Cardiac muscle cell (in vitro differentiated cells and primary cell): ENCODE measurements at regions not wholly inside any gene's neighbourhood (a gene's known extent, or its start where the extent isn't known, plus 50 kb on each side); places are given as distances from the start of the nearest gene placed in this dataset.

Experiments
- DNase-seq, 2 donors: peaks; one replicate each; pipeline versions ENCODE4 v3.0.0 to v3.0.0-alpha.2; 2010 to 2017; ENCODE audit warnings: low read depth in 1 of 2, low spot score in 1 of 2
- H3K27ac ChIP-seq: fragments of 200-600 bp; sonication (generic); 2 replicates; pipeline ENCODE4 v1.5.1; 2016
- H3K27me3 ChIP-seq: fragments of 200-600 bp; sonication (generic); 2 replicates; pipeline ENCODE4 v1.6.0; 2016; ENCODE audit warnings: control low read depth
- H3K36me3 ChIP-seq: fragments of 200-600 bp; sonication (generic); 2 replicates; pipeline ENCODE4 v1.5.1; 2016; ENCODE audit warnings: control low read depth
- H3K4me1 ChIP-seq: fragments of 200-600 bp; sonication (generic); 2 replicates; pipeline ENCODE4 v1.8.1; 2017; ENCODE audit warnings: low read depth, mild to moderate bottlenecking, mixed run types
- H3K4me3 ChIP-seq: fragments of 200-600 bp; sonication (generic); 2 replicates; pipeline ENCODE4 v1.5.1; 2016; ENCODE audit warnings: mild to moderate bottlenecking
- H3K9me3 ChIP-seq: fragments of 200-600 bp; sonication (generic); 2 replicates; pipeline ENCODE4 v1.5.1; 2017; ENCODE audit warnings: low read depth, mild to moderate bottlenecking, control low read depth
- TF ChIP-seq, protein P1 (sequence below): IDR thresholded peaks from 2 replicates; pipeline ENCODE4 v1.5.1; 2012; ENCODE audit warnings: low read depth, mild to moderate bottlenecking, low read length

DNA sequence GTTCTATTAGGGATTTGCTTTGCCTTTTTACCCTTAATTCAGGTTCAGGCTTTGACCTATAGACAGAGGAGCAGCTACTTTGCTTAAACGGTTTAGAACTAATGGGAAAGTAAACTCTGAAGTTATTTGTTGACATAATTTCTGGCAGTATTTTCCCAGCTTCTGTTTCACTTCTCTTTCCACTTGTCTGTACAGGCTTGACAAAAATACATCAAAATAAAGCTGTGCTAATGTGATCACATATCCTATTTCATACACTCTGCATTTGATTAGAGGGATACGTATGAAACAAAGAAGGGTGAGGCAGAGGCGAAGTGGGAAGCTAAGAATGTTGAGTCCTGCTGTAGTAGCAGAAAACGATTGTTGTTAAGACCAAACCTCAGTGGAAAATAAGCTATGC is 389.1 kb upstream of the RARB start:
- Histone ChIP-seq H3K9me3 (no peaks in the 10 kb centered on the region), H3K36me3 (no peaks in the 10 kb centered on the region), H3K4me3 (no peak overlapping the region), H3K27me3 (no peaks in the 10 kb centered on the region), H3K4me1 (peaks cover 10% of the 10 kb centered on the region), H3K27ac (no peak overlapping the region)
- no peak for DNase-seq
- TF ChIP-seq, protein P1, sequence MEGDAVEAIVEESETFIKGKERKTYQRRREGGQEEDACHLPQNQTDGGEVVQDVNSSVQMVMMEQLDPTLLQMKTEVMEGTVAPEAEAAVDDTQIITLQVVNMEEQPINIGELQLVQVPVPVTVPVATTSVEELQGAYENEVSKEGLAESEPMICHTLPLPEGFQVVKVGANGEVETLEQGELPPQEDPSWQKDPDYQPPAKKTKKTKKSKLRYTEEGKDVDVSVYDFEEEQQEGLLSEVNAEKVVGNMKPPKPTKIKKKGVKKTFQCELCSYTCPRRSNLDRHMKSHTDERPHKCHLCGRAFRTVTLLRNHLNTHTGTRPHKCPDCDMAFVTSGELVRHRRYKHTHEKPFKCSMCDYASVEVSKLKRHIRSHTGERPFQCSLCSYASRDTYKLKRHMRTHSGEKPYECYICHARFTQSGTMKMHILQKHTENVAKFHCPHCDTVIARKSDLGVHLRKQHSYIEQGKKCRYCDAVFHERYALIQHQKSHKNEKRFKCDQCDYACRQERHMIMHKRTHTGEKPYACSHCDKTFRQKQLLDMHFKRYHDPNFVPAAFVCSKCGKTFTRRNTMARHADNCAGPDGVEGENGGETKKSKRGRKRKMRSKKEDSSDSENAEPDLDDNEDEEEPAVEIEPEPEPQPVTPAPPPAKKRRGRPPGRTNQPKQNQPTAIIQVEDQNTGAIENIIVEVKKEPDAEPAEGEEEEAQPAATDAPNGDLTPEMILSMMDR = no peak

GRCh38 chr3:25040748-25041147 is 387.3 kb upstream of the RARB start:
- Histone ChIP-seq H3K27me3 (no peaks in the 10 kb centered on the region), H3K36me3 (no peaks in the 10 kb centered on the region), H3K9me3 (no peaks in the 10 kb centered on the region), H3K4me3 (no peak overlapping the region), H3K27ac (no peak overlapping the region), H3K4me1 (peaks cover 22% of the 10 kb centered on the region)
- peak in 1 of 2 donors; percentile 19 for DNase-seq
- TF ChIP-seq, protein P1 = no peak

GRCh38 chr3:25041871-25042584 is 386.0 kb upstream of the RARB start:
- TF ChIP-seq, protein P1 = no peak
- H3K4me3 ChIP-seq = no peak overlapping the region
- H3K4me1 ChIP-seq = peaks cover 22% of the 10 kb centered on the region
- DNase-seq = no peak
- H3K27ac ChIP-seq = no peak overlapping the region
- H3K36me3 ChIP-seq = no peaks in the 10 kb centered on the region
- no peaks in the 10 kb centered on the region for H3K9me3 ChIP-seq
- no peaks in the 10 kb centered on the region for H3K27me3 ChIP-seq

DNA sequence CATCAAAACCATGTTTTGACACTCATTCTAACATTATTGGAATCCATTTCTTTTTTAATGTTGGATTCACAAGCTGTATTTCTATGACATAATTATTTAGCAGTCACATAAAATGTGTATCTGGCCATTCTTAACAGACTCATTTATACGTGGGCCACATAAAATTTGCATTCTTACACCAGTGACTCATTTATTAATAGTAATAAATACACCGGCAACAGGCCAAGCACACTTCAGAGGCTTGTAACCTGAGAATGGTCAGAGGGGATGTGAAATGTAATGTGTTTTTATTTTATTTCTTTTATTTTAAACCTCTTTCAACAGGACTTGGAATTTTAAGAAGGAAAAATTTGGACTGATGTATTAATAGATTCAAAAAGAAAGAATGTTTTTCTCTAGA is 384.9 kb upstream of the RARB start:
- no peak for DNase-seq
- Histone ChIP-seq H3K27me3 (no peaks in the 10 kb centered on the region), H3K27ac (no peak overlapping the region), H3K4me3 (no peak overlapping the region), H3K4me1 (peaks cover 19% of the 10 kb centered on the region), H3K36me3 (no peaks in the 10 kb centered on the region), H3K9me3 (no peaks in the 10 kb centered on the region)
- TF ChIP-seq, protein P1 = no peak

- Histone ChIP-seq H3K4me1 (peaks cover 19% of the 10 kb centered on the region), H3K4me3 (no peak overlapping the region), H3K9me3 (no peaks in the 10 kb centered on the region), H3K27ac (no peak overlapping the region), H3K27me3 (no peaks in the 10 kb centered on the region), H3K36me3 (no peaks in the 10 kb centered on the region)
- TF ChIP-seq, protein P1 = no peak
- DNase-seq = no peak
Measured at GRCh38 chr3:25043749-25044148, 384.3 kb upstream of the RARB start.
